H9 (cell line): ENCODE measurements at regions not wholly inside any gene's neighbourhood (a gene's known extent, or its start where the extent isn't known, plus 50 kb on each side); places are given as distances from the start of the nearest gene placed in this dataset.

Source experiments
- DNase-seq: peaks from one replicate; pipeline ENCODE4 v3.0.0-alpha.2; 2017
- H2AFZ ChIP-seq: one replicate; pipeline ENCODE4 v1.6.1; 2013; ENCODE audit warnings: mild to moderate bottlenecking, low read length, control low read depth, moderate library complexity
- H2AK5ac ChIP-seq: 2 replicates; pipeline ENCODE4 v1.6.1; 2013; ENCODE audit warnings: low read length, control low read depth, mixed read lengths; ENCODE audit not compliant: insufficient read length
- H2BK120ac ChIP-seq: one replicate; pipeline ENCODE4 v1.6.1; 2013; ENCODE audit warnings: low read depth, mild to moderate bottlenecking, low read length, control low read depth, inconsistent platforms; ENCODE audit not compliant: poor library complexity, severe bottlenecking
- H2BK12ac ChIP-seq: 2 replicates; pipeline ENCODE4 v1.6.1; 2013; ENCODE audit warnings: low read length, control low read depth, mixed read lengths, low read depth; ENCODE audit not compliant: insufficient read length
- H2BK15ac ChIP-seq: 2 replicates; pipeline ENCODE4 v1.6.1; 2013; ENCODE audit warnings: low read depth, low read length, control low read depth
- H2BK20ac ChIP-seq: one replicate; pipeline ENCODE4 v1.6.1; 2013; ENCODE audit warnings: low read depth, mild to moderate bottlenecking, low read length, control low read depth, inconsistent platforms; ENCODE audit not compliant: poor library complexity, severe bottlenecking
- H2BK5ac ChIP-seq: 2 replicates; pipeline ENCODE4 v1.6.1; 2013; ENCODE audit warnings: low read length, control low read depth, mixed read lengths; ENCODE audit not compliant: insufficient read length
- H3K14ac ChIP-seq: 2 replicates; pipeline ENCODE4 v1.6.1; 2013; ENCODE audit warnings: low read length, control low read depth; ENCODE audit not compliant: insufficient read depth
- H3K18ac ChIP-seq: 2 replicates; pipeline ENCODE4 v1.6.1; 2013; ENCODE audit warnings: low read depth, mild to moderate bottlenecking, mixed read lengths, low read length, control low read depth; ENCODE audit not compliant: insufficient read length
- H3K23ac ChIP-seq: 2 replicates; pipeline ENCODE4 v1.6.1; 2013; ENCODE audit warnings: low read length, control low read depth, mixed read lengths, low read depth; ENCODE audit not compliant: insufficient read length
- H3K23me2 ChIP-seq: 2 replicates; pipeline ENCODE4 v1.6.1; 2013; ENCODE audit warnings: low read depth, mild to moderate bottlenecking, mixed read lengths, low read length, control low read depth; ENCODE audit not compliant: insufficient read length, poor library complexity, severe bottlenecking
- H3K27ac ChIP-seq: 2 replicates; pipeline ENCODE4 v1.5.1; 2013; ENCODE audit warnings: low read length, control low read depth, mixed read lengths, low read depth; ENCODE audit not compliant: insufficient read length
- H3K27me3 ChIP-seq: 2 replicates; pipeline ENCODE4 v1.6.1; 2013; ENCODE audit warnings: low read length, control low read depth, inconsistent platforms; ENCODE audit not compliant: insufficient read depth
- H3K4ac ChIP-seq: 2 replicates; pipeline ENCODE4 v1.6.1; 2013; ENCODE audit warnings: low read depth, mild to moderate bottlenecking, control low read depth, inconsistent platforms, low read length, moderate library complexity
- H3K4me1 ChIP-seq: 2 replicates; pipeline ENCODE4 v1.6.1; 2013; ENCODE audit warnings: low read length, control low read depth, inconsistent platforms; ENCODE audit not compliant: insufficient read depth
- H3K4me2 ChIP-seq: 2 replicates; pipeline ENCODE4 v1.6.1; 2013; ENCODE audit warnings: low read length, control low read depth, mixed read lengths; ENCODE audit not compliant: insufficient read length, insufficient read depth
- H3K56ac ChIP-seq: 2 replicates; pipeline ENCODE4 v1.6.1; 2013; ENCODE audit warnings: low read depth, mild to moderate bottlenecking, mixed read lengths, low read length, control low read depth; ENCODE audit not compliant: insufficient read length
- H3K79me1 ChIP-seq: 2 replicates; pipeline ENCODE4 v1.6.1; 2013; ENCODE audit warnings: low read depth, mild to moderate bottlenecking, moderate library complexity, low read length, control low read depth, inconsistent platforms; ENCODE audit not compliant: insufficient read depth, poor library complexity, severe bottlenecking
- H3K79me2 ChIP-seq: 2 replicates; pipeline ENCODE4 v1.6.1; 2013; ENCODE audit warnings: low read length, control low read depth, inconsistent platforms; ENCODE audit not compliant: insufficient read depth
- H3K9ac ChIP-seq: 2 replicates; pipeline ENCODE4 v1.6.1; 2013; ENCODE audit warnings: low read length, control low read depth, mixed read lengths; ENCODE audit not compliant: insufficient read length; ENCODE audit errors: extremely low read depth
- H3K9me3 ChIP-seq: one replicate; pipeline ENCODE4 v1.6.1; 2013; ENCODE audit warnings: low read depth, low read length, inconsistent platforms; ENCODE audit not compliant: control insufficient read depth
- H3T11ph ChIP-seq: one replicate; pipeline ENCODE4 v1.6.1; 2013; ENCODE audit warnings: mild to moderate bottlenecking, low read length, control low read depth, inconsistent platforms
- H4K20me1 ChIP-seq: one replicate; pipeline ENCODE4 v1.6.1; 2013; ENCODE audit not compliant: control insufficient read depth, insufficient read length, insufficient read depth
- H4K5ac ChIP-seq: 2 replicates; pipeline ENCODE4 v1.6.1; 2013; ENCODE audit warnings: low read depth, mild to moderate bottlenecking, mixed read lengths, low read length, control low read depth; ENCODE audit not compliant: insufficient read length
- H4K8ac ChIP-seq: replicated peaks from 2 replicates; pipeline ENCODE4 v1.6.1; 2013; ENCODE audit warnings: low read length, control low read depth, mixed read lengths, low read depth; ENCODE audit not compliant: insufficient read length
- H4K91ac ChIP-seq: 2 replicates; pipeline ENCODE4 v1.6.1; 2013; ENCODE audit warnings: low read depth, mild to moderate bottlenecking, moderate library complexity, mixed read lengths, low read length, control low read depth; ENCODE audit not compliant: insufficient read length
- H3K27ac Mint-ChIP-seq, 3 experiments: 2 replicates in 2 of 3; 3 replicates in 1 of 3; pipeline ENCODE4 v1.8.0; 2020 to 2021; ENCODE audit warnings: mixed read lengths in 3 of 3, mild to moderate bottlenecking in 1 of 3, moderate library complexity in 1 of 3
- H3K27me3 Mint-ChIP-seq: 2 replicates; pipeline ENCODE4 v1.8.0; 2021; ENCODE audit warnings: low read depth, mild to moderate bottlenecking, moderate library complexity, mixed read lengths
- H3K36me3 Mint-ChIP-seq, 3 experiments: 2 replicates in 2 of 3; 3 replicates in 1 of 3; pipeline ENCODE4 v1.8.0; 2020 to 2021; ENCODE audit warnings: low read depth in 3 of 3, mixed read lengths in 3 of 3; ENCODE audit not compliant: insufficient read depth in 1 of 3
- H3K4me1 Mint-ChIP-seq, 2 experiments: 2 replicates each; pipeline ENCODE4 v1.8.0; 2020; ENCODE audit warnings: mixed read lengths in 2 of 2
- H3K4me3 Mint-ChIP-seq, 2 experiments: 2 replicates in 1 of 2; 3 replicates in 1 of 2; pipeline ENCODE4 v1.8.0; 2020 to 2021; ENCODE audit warnings: mild to moderate bottlenecking in 2 of 2, mixed read lengths in 2 of 2, moderate library complexity in 1 of 2
- H3K9me3 Mint-ChIP-seq, 2 experiments: 2 replicates in 1 of 2; 3 replicates in 1 of 2; pipeline ENCODE4 v1.8.0; 2020; ENCODE audit warnings: mild to moderate bottlenecking in 2 of 2, mixed read lengths in 2 of 2, moderate library complexity in 1 of 2
- WGBS: extraction: QIAGEN DNeasy Blood & Tissue Kit; methylation state at CpG from one replicate; pipeline ENCODE4 v1.1.7; 2013; ENCODE audit warnings: missing lambda C conversion rate, low lambda C conversion rate, mixed read lengths; ENCODE audit not compliant: insufficient read length; ENCODE audit errors: extremely low coverage; 5-methylcytosine and 5-hydroxymethylcytosine counted together
- TF ChIP-seq, protein P1 (sequence below): fragments of 200-600 bp; sonication (generic); conservative IDR thresholded peaks from 3 replicates; pipeline ENCODE4 v1.8.0; 2021; ENCODE audit warnings: antibody characterized with exemption, mild to moderate bottlenecking

- WGBS, result no CpG with 5 or more reads among the region's 4 CpGs
- Histone ChIP-seq H4K91ac (no peak overlapping the region), H3K23me2 (no peaks in the 10 kb centered on the region), H3K9me3 (no peaks in the 10 kb centered on the region), H2BK15ac (no peak overlapping the region), H3K79me1 (no peaks in the 10 kb centered on the region), H3K18ac (no peak overlapping the region), H3K56ac (no peak overlapping the region), H3K4me2 (no peak overlapping the region), H4K20me1 (no peaks in the 10 kb centered on the region), H3K23ac (no peak overlapping the region), H2BK120ac (no peak overlapping the region), H2BK5ac (no peak overlapping the region), H3K79me2 (no peaks in the 10 kb centered on the region), H2BK12ac (no peak overlapping the region), H3K4me1 (no peaks in the 10 kb centered on the region), H2AFZ (no peak overlapping the region), H4K8ac (no peak overlapping the region), H4K5ac (no peak overlapping the region), H3K14ac (no peak overlapping the region), H3K9ac (no peak overlapping the region), H3T11ph (no peak overlapping the region), H3K4ac (no peak overlapping the region), H3K27me3 (no peaks in the 10 kb centered on the region), H3K27ac (no peak overlapping the region), H2BK20ac (no peak overlapping the region), H2AK5ac (no peak overlapping the region)
- Mint-ChIP-seq H3K9me3 (no peaks in the 10 kb centered on the region), H3K36me3 (no peaks in the 10 kb centered on the region), H3K4me1 (peaks cover 10 to 17% of the 10 kb centered on the region in 2 experiments), H3K27me3 (no peaks in the 10 kb centered on the region), H3K27ac (no peak overlapping the region), H3K4me3 (no peak overlapping the region)
- TF ChIP-seq, protein P1, sequence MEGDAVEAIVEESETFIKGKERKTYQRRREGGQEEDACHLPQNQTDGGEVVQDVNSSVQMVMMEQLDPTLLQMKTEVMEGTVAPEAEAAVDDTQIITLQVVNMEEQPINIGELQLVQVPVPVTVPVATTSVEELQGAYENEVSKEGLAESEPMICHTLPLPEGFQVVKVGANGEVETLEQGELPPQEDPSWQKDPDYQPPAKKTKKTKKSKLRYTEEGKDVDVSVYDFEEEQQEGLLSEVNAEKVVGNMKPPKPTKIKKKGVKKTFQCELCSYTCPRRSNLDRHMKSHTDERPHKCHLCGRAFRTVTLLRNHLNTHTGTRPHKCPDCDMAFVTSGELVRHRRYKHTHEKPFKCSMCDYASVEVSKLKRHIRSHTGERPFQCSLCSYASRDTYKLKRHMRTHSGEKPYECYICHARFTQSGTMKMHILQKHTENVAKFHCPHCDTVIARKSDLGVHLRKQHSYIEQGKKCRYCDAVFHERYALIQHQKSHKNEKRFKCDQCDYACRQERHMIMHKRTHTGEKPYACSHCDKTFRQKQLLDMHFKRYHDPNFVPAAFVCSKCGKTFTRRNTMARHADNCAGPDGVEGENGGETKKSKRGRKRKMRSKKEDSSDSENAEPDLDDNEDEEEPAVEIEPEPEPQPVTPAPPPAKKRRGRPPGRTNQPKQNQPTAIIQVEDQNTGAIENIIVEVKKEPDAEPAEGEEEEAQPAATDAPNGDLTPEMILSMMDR, result no peak
- no peak for DNase-seq
Measured at GRCh38 chr18:41758534-41758933, 196.5 kb upstream of the PIK3C3 start.
